ENCODE measurements at regions not wholly inside any gene's neighbourhood (a gene's known extent, or its start where the extent isn't known, plus 50 kb on each side); places are given as distances from the start of the nearest gene placed in this dataset.

DNA sequence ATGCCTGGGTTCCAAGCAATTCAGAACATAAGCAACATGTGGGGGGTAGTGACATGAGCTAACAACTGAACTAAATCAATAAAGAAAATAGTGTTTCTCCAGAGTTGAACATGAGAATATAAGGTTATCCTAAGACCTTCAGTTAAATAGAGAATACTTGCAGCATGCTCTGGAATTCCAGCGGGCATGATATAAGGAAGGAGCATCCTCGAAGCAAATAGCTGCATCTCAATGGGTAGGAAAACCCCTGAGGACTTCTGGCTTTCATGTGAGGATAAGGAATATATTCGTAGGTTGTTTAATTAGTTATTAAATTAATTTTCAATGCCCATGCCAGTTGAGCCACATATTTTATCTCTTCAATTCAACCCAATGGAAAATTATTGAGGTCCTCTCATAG is 631.2 kb upstream of the EPHA7 start:
- no peak for DNase-seq (ENCODE audit: extremely low spot score)
- 94% methylated on average over 3 of the region's 3 CpGs for WGBS
- Histone ChIP-seq H3K27me3 (no peaks in the 10 kb centered on the region), H3K27ac (replicated peaks in 1 of 4) (no peak overlapping the region), H3K4me3 (no peak overlapping the region), H3K36me3 (no peaks in the 10 kb centered on the region), H3K4me1 (no peaks in the 10 kb centered on the region), H3K9me3 (no peaks in the 10 kb centered on the region)
- no peak for TF ChIP-seq EP300 (IDR thresholded peaks at IDR 0.05)
- no peak for TF ChIP-seq POLR2A (IDR thresholded peaks at IDR 0.05; ENCODE audit: low read depth)
- no peak for TF ChIP-seq POLR2AphosphoS5 (IDR thresholded peaks at IDR 0.05)
- TF ChIP-seq, protein P1, sequence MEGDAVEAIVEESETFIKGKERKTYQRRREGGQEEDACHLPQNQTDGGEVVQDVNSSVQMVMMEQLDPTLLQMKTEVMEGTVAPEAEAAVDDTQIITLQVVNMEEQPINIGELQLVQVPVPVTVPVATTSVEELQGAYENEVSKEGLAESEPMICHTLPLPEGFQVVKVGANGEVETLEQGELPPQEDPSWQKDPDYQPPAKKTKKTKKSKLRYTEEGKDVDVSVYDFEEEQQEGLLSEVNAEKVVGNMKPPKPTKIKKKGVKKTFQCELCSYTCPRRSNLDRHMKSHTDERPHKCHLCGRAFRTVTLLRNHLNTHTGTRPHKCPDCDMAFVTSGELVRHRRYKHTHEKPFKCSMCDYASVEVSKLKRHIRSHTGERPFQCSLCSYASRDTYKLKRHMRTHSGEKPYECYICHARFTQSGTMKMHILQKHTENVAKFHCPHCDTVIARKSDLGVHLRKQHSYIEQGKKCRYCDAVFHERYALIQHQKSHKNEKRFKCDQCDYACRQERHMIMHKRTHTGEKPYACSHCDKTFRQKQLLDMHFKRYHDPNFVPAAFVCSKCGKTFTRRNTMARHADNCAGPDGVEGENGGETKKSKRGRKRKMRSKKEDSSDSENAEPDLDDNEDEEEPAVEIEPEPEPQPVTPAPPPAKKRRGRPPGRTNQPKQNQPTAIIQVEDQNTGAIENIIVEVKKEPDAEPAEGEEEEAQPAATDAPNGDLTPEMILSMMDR (IDR thresholded peaks at IDR 0.05): no peak
- intact Hi-C loops (cut with DNase I): loop anchor here (10.0 kb wide), 1 partner anchor 626 kb away; no protein-coding TSS in a partner anchor

GRCh38 chr6:94049001-94049400 is 629.6 kb upstream of the EPHA7 start:
- intact Hi-C loops (cut with DNase I): no loop called here
- no peak for DNase-seq (ENCODE audit: extremely low spot score)

DNA sequence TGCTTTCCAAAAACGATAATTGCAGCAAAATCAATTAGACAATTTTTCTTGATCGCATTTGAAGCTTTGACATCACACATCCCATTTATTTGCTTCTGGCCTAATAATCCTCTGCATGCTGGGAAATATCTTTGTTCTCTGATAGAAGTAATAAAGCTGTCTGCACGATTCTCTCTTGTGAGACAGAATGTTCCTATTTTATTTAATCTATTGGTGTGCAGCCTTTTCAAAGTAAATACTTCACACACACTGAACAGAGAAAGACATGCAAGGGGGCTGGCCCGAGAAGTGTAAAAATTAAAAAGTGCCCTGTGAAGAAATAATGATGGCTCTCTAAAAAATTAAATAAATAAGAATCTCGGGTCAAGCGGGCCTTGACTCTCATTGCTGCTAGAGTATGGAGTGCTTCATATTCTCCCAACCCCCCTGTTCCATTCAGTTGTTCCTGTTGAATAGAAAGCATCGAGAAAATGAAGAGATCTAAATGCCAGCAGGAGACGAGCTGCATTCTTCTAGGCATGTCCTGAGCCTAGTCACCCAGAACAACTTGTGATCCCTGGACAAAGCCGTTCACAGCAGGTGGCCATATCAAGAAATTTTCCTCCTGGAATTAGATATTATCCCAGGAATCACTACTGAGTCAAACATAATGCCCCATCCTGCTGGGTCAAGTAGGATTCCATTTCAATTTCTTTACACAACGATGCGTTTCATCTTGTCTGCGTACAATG is 625.9 kb upstream of the EPHA7 start:
- H3K4me1 ChIP-seq: no peaks in the 10 kb centered on the region
- H3K27ac ChIP-seq (replicated peaks in 1 of 4): no peak overlapping the region
- H3K36me3 ChIP-seq: no peaks in the 10 kb centered on the region
- no peak overlapping the region for H3K4me3 ChIP-seq
- no peaks in the 10 kb centered on the region for H3K9me3 ChIP-seq
- no peak for DNase-seq (ENCODE audit: extremely low spot score)
- intact Hi-C loops (cut with DNase I): no loop called here
- H3K27me3 ChIP-seq: no peaks in the 10 kb centered on the region
- 78% methylated on average over 12 of the region's 12 CpGs for WGBS
- TF ChIP-seq EP300 (IDR thresholded peaks at IDR 0.05) (no peak), POLR2A (IDR thresholded peaks at IDR 0.05; ENCODE audit: low read depth) (no peak), POLR2AphosphoS5 (IDR thresholded peaks at IDR 0.05) (no peak)
- TF ChIP-seq, protein P1 (IDR thresholded peaks at IDR 0.05): no peak

More at GRCh38 chr6:94049001-94049400, 629.6 kb upstream of the EPHA7 start:
- H3K4me1 ChIP-seq: no peaks in the 10 kb centered on the region
- no peaks in the 10 kb centered on the region for H3K9me3 ChIP-seq
- H3K27ac ChIP-seq (replicated peaks in 1 of 4): no peak overlapping the region
- TF ChIP-seq EP300 (IDR thresholded peaks at IDR 0.05) (no peak), POLR2AphosphoS5 (IDR thresholded peaks at IDR 0.05) (no peak), POLR2A (IDR thresholded peaks at IDR 0.05; ENCODE audit: low read depth) (no peak)
- TF ChIP-seq, protein P1 (IDR thresholded peaks at IDR 0.05): no peak
- no peaks in the 10 kb centered on the region for H3K36me3 ChIP-seq
- no peaks in the 10 kb centered on the region for H3K27me3 ChIP-seq
- H3K4me3 ChIP-seq: no peak overlapping the region

GRCh38 chr6:94041945-94042709 is 622.8 kb upstream of the EPHA7 start:
- no peak for TF ChIP-seq POLR2AphosphoS5 (IDR thresholded peaks at IDR 0.05)
- TF ChIP-seq, protein P1 (IDR thresholded peaks at IDR 0.05): no peak
- no peak for TF ChIP-seq EP300 (IDR thresholded peaks at IDR 0.05)
- intact Hi-C loops (cut with DNase I): no loop called here
- Histone ChIP-seq H3K27ac (replicated peaks in 1 of 4) (no peak overlapping the region), H3K36me3 (no peaks in the 10 kb centered on the region), H3K4me3 (no peak overlapping the region), H3K9me3 (no peaks in the 10 kb centered on the region), H3K4me1 (no peaks in the 10 kb centered on the region), H3K27me3 (no peaks in the 10 kb centered on the region)
- DNase-seq (ENCODE audit: extremely low spot score): no peak
- 66% methylated on average over 3 of the region's 3 CpGs for WGBS
